GM18508 (cell line): ENCODE measurements at regions not wholly inside any gene's neighbourhood (a gene's known extent, or its start where the extent isn't known, plus 50 kb on each side); places are given as distances from the start of the nearest gene placed in this dataset.
"Not testable (repeated sequence)": the region's sequence is repeated elsewhere in the genome, so short reads cannot be mapped to it uniquely, and the experiment has no call there.

Experiments
- ATAC-seq: cut with Tn5 transposase; IDR thresholded peaks from one replicate; pipeline ENCODE4 v1.9.1; 2021; ENCODE audit warnings: moderate number of reproducible peaks; ENCODE audit not compliant: insufficient read depth, unreplicated experiment

GRCh38 chr3:177354466-177354865 lies 157.2 kb upstream of the TBL1XR1 start:
- no peak for ATAC-seq

GRCh38 chr3:177356113-177356512 lies 158.8 kb upstream of the TBL1XR1 start:
- no peak for ATAC-seq

- no peak for ATAC-seq
These were observed 159.7 kb upstream of the TBL1XR1 start for GRCh38 chr3:177356952-177357351.

- ATAC-seq: no peak
These were observed 160.2 kb upstream of the TBL1XR1 start for GRCh38 chr3:177357352-177358090.

- peak; percentile 46 for ATAC-seq
These were observed 161.1 kb upstream of the TBL1XR1 start for GRCh38 chr3:177358091-177358976.

GRCh38 chr3:177358977-177359592 lies 161.8 kb upstream of the TBL1XR1 start:
- ATAC-seq: no peak

GRCh38 chr3:177359593-177360357 lies 162.5 kb upstream of the TBL1XR1 start:
- peak; percentile 61 for ATAC-seq

- ATAC-seq: no peak
These were observed 164.0 kb upstream of the TBL1XR1 start for GRCh38 chr3:177361081-177361938.

- no peak for ATAC-seq
These were observed 165.3 kb upstream of the TBL1XR1 start for GRCh38 chr3:177362626-177363025.

- no peak for ATAC-seq
These were observed 167.0 kb upstream of the TBL1XR1 start for GRCh38 chr3:177364236-177364635.

- ATAC-seq: not testable (repeated sequence)
These were observed 168.0 kb upstream of the TBL1XR1 start for GRCh38 chr3:177365294-177365693.

- ATAC-seq: no peak
These were observed 170.5 kb upstream of the TBL1XR1 start for GRCh38 chr3:177367788-177368187.

- no peak for ATAC-seq
These were observed 173.1 kb upstream of the TBL1XR1 start for GRCh38 chr3:177370246-177370822.

- ATAC-seq: no peak
These were observed 173.9 kb upstream of the TBL1XR1 start for GRCh38 chr3:177371146-177371545.

- ATAC-seq: no peak
These were observed 174.6 kb upstream of the TBL1XR1 start for GRCh38 chr3:177371888-177372287.

GRCh38 chr3:177374323-177374722 lies 177.0 kb upstream of the TBL1XR1 start:
- ATAC-seq: no peak

- no peak for ATAC-seq
These were observed 178.0 kb upstream of the TBL1XR1 start for GRCh38 chr3:177375316-177375715.

GRCh38 chr3:177377166-177377565 lies 179.9 kb upstream of the TBL1XR1 start:
- ATAC-seq: no peak

- ATAC-seq: peak; percentile 61
These were observed 180.9 kb upstream of the TBL1XR1 start for GRCh38 chr3:177378168-177378567.
